Body of pancreas (tissue), 4 donors: ENCODE measurements at regions not wholly inside any gene's neighbourhood (a gene's known extent, or its start where the extent isn't known, plus 50 kb on each side); places are given as distances from the start of the nearest gene placed in this dataset.

Experiments used
- ATAC-seq: fragments of 150-250 bp; one replicate; pipeline ENCODE4 v1.9.1; 2016
- DNase-seq, 4 donors: peaks; one replicate each; pipeline ENCODE4 v3.0.0-alpha.2; 2019
- H3K27ac ChIP-seq, 4 donors: fragments of 200-600 bp; sonication (generic); 1 replicate in 3 of 4; 2 replicates in 1 of 4; pipeline versions ENCODE4 v1.5.1 to v1.6.1; 2016 to 2019; ENCODE audit warnings: mild to moderate bottlenecking in 1 of 4, mixed read lengths in 1 of 4, moderate library complexity in 1 of 4
- H3K27me3 ChIP-seq, 2 donors: fragments of 200-600 bp; sonication (generic); one replicate each; pipeline ENCODE4 v1.6.0; 2016; ENCODE audit warnings: mild to moderate bottlenecking in 1 of 2
- H3K36me3 ChIP-seq, 2 donors: fragments of 200-600 bp; sonication (generic); replicated peaks in 1 of 2; 2 replicates each; pipeline ENCODE4 v1.5.1; 2016; ENCODE audit warnings: low read depth in 2 of 2; ENCODE audit not compliant: insufficient read depth in 1 of 2
- H3K4me1 ChIP-seq: fragments of 200-600 bp; sonication (generic); one replicate; pipeline ENCODE4 v1.6.0; 2016
- H3K4me3 ChIP-seq, 2 donors: fragments of 200-600 bp; sonication (generic); 1 replicate in 1 of 2; 2 replicates in 1 of 2; pipeline ENCODE4 v1.5.1; 2016 to 2019
- H3K9me3 ChIP-seq, 3 donors: fragments of 200-600 bp; sonication (generic); 1 replicate in 2 of 3; 2 replicates in 1 of 3; pipeline ENCODE4 v1.5.1; 2016
- POLR2A ChIP-seq, 3 donors: fragments of 450-650 bp; IDR thresholded peaks; one replicate each; pipeline ENCODE4 v1.6.1; 2016; ENCODE audit warnings: antibody characterized with exemption in 3 of 3, mild to moderate bottlenecking in 2 of 3
- WGBS, 2 donors: methylation state at CpG; one replicate each; pipeline ENCODE4 v1.1.5; 2017; 5-methylcytosine and 5-hydroxymethylcytosine counted together
- intact Hi-C: fragments of 100-400 bp; cut with DNase I; formaldehyde crosslinking; loops from one replicate; pipeline ENCODE4 v1.15.1; 2023
- TF ChIP-seq, protein P1 (sequence below), 7 experiments: fragments of 450-650 bp in 4 of 7; fragments of 200-600 bp in 3 of 7; sonication (generic) in 3 of 7; IDR thresholded peaks; one replicate each; pipeline ENCODE4 v1.5.1; 2016 to 2019; ENCODE audit warnings: antibody characterized with exemption in 7 of 7

DNA sequence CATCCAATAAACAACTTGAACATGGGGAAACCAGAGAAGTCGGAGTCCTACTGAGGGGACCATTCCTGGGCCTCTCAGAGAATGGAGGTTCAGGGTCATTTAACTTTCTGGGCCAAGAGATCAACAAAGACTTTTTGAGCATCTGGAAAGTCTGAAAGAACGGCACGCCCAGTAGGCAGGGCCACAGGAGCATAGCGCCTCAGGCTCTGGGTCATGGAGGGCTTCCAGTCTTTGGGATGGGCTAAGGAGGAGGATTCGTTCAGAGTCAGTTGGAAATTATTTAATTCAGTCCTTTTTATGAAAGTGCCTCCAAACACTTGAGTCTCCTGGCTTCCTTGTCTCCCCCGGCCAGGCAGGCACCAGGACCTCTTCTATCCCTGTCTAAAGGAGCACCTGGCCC lies 101.1 kb upstream of the GLI2 start:
- TF ChIP-seq POLR2A (IDR thresholded peaks at IDR 0.05): no peak
- TF ChIP-seq, protein P1, sequence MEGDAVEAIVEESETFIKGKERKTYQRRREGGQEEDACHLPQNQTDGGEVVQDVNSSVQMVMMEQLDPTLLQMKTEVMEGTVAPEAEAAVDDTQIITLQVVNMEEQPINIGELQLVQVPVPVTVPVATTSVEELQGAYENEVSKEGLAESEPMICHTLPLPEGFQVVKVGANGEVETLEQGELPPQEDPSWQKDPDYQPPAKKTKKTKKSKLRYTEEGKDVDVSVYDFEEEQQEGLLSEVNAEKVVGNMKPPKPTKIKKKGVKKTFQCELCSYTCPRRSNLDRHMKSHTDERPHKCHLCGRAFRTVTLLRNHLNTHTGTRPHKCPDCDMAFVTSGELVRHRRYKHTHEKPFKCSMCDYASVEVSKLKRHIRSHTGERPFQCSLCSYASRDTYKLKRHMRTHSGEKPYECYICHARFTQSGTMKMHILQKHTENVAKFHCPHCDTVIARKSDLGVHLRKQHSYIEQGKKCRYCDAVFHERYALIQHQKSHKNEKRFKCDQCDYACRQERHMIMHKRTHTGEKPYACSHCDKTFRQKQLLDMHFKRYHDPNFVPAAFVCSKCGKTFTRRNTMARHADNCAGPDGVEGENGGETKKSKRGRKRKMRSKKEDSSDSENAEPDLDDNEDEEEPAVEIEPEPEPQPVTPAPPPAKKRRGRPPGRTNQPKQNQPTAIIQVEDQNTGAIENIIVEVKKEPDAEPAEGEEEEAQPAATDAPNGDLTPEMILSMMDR (IDR thresholded peaks at IDR 0.05): no peak
- peaks cover 9% of the 10 kb centered on the region for H3K4me1 ChIP-seq
- no peak for ATAC-seq
- intact Hi-C loops: no loop called here
- H3K27me3 ChIP-seq: no peaks in the 10 kb centered on the region
- no peak overlapping the region for H3K27ac ChIP-seq
- WGBS, 2 donors: 85 to 91% methylated on average over 6 of the region's 6 CpGs
- no peaks in the 10 kb centered on the region for H3K9me3 ChIP-seq
- H3K4me3 ChIP-seq: no peak overlapping the region
- DNase-seq: peak in 1 of 4 donors; percentile 3
- no peaks in the 10 kb centered on the region for H3K36me3 ChIP-seq

DNA sequence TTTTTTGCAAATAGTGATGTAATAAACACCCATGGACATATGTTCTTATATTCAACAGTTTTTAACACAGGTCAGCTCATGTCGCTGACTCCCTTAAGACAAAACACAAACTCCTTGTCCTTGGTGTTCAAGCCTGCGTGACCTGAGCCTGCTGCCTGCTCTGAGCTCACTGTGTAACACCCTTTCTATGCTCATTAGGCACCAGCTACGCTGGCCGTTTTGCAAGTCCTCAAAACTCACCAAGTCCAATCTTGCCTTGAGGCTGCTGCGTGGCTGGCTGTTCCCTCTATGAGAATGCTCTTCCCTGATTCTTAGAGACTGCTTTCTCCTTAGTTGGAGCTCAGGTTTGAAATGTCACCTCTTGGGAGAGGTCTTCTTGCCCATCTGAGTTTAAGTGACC lies 100.5 kb upstream of the GLI2 start:
- intact Hi-C loops: no loop called here
- DNase-seq (no peak), ATAC-seq (no peak)
- Histone ChIP-seq H3K9me3 (no peaks in the 10 kb centered on the region), H3K36me3 (no peaks in the 10 kb centered on the region), H3K4me3 (no peak overlapping the region), H3K4me1 (peaks cover 9% of the 10 kb centered on the region), H3K27ac (no peak overlapping the region), H3K27me3 (no peaks in the 10 kb centered on the region)
- TF ChIP-seq, protein P1 (IDR thresholded peaks at IDR 0.05): no peak
- TF ChIP-seq POLR2A (IDR thresholded peaks at IDR 0.05): no peak
- WGBS, 2 donors: 85 to 95% methylated on average over 5 of the region's 5 CpGs

DNA sequence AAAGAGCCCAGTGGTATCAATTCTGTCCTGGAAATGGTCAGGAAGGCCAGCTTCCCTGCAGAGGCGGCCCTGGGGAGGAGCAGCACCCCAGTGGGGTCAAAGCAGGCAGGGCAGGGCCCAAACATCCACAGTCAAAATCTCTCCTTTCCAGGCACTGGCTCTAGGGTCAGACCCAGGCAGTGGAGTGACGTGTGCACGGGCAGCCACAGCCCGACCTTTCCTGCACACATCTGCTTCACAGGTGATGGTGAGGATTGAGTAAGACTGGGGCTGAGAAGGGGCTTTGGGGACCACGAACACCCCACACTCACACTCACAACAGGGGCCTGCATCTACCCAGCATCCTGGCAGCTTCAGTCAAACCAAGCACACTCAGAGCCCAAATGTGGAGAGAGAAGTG lies 97.8 kb upstream of the GLI2 start:
- Histone ChIP-seq H3K27me3 (no peaks in the 10 kb centered on the region), H3K4me1 (peaks cover 8% of the 10 kb centered on the region), H3K27ac (no peak overlapping the region), H3K36me3 (no peaks in the 10 kb centered on the region), H3K9me3 (no peaks in the 10 kb centered on the region), H3K4me3 (no peak overlapping the region)
- 56 to 84% methylated on average over 2 to 5 of the region's 5 CpGs for WGBS, 2 donors
- TF ChIP-seq, protein P1 (IDR thresholded peaks at IDR 0.05): no peak
- no peak for TF ChIP-seq POLR2A (IDR thresholded peaks at IDR 0.05)
- ATAC-seq (no peak), DNase-seq (no peak)
- intact Hi-C loops: no loop called here

DNA sequence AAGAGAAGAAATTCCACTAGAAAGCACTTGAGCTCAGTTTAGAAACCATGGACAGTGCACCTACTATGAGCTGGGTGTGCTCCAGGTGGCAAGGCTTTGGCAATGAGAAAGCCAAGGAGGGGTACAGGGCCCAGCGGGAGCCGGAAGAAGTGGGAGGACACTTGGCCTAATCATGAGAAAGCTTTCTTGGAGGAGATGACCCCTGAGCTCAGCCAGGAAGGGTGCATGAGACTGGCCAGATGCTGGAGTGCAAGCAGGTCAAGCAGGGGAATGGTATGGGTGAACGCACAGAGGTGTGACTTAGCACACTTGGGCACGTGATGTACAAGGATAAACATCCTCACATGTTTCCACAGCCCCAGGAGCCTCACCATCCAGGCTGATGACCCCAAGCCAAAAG lies 97.2 kb upstream of the GLI2 start:
- H3K27ac ChIP-seq: no peak overlapping the region
- intact Hi-C loops: no loop called here
- ATAC-seq (no peak), DNase-seq (no peak)
- H3K4me3 ChIP-seq: no peak overlapping the region
- H3K27me3 ChIP-seq: no peaks in the 10 kb centered on the region
- no peak for TF ChIP-seq POLR2A (IDR thresholded peaks at IDR 0.05)
- TF ChIP-seq, protein P1 (IDR thresholded peaks at IDR 0.05): no peak
- no peaks in the 10 kb centered on the region for H3K36me3 ChIP-seq
- H3K4me1 ChIP-seq: peaks cover 2% of the 10 kb centered on the region
- no peaks in the 10 kb centered on the region for H3K9me3 ChIP-seq
- 82 to 85% methylated on average over 4 of the region's 4 CpGs for WGBS, 2 donors

DNA sequence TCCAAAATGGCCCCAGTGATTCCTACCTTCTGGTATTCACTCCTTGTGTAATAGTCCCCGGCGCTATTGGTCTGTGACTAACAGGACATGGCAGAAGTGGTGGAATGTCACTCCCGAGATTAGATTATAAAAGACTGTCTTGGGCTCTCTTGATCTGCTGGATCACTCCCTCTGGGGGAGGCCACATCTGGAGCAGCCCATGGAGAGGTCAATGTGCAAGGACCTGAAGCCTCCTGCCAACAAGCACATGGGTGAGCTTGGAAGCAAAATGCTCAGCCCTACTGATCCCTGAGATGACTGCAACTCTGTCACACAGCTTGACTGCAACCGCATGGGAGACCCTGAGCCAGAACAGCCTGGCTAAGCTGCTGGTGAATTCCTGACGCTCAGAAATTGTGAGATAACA lies 94.3 kb upstream of the GLI2 start:
- Histone ChIP-seq H3K9me3 (no peaks in the 10 kb centered on the region), H3K36me3 (no peaks in the 10 kb centered on the region), H3K4me1 (no peaks in the 10 kb centered on the region), H3K27me3 (no peaks in the 10 kb centered on the region), H3K27ac (no peak overlapping the region), H3K4me3 (no peak overlapping the region)
- ATAC-seq (no peak), DNase-seq (no peak)
- intact Hi-C loops: no loop called here
- WGBS, 2 donors: 69 to 71% methylated on average over 4 to 5 of the region's 5 CpGs
- TF ChIP-seq POLR2A (IDR thresholded peaks at IDR 0.05): no peak
- TF ChIP-seq, protein P1 (IDR thresholded peaks at IDR 0.05): no peak
